CD1c-positive myeloid dendritic cell (primary cell): ENCODE measurements at regions not wholly inside any gene's neighbourhood (a gene's known extent, or its start where the extent isn't known, plus 50 kb on each side); places are given as distances from the start of the nearest gene placed in this dataset.

Experiments
- DNase-seq: peaks from one replicate; pipeline ENCODE4 v3.0.0-alpha.2; 2016; ENCODE audit errors: extremely low spot score

DNA sequence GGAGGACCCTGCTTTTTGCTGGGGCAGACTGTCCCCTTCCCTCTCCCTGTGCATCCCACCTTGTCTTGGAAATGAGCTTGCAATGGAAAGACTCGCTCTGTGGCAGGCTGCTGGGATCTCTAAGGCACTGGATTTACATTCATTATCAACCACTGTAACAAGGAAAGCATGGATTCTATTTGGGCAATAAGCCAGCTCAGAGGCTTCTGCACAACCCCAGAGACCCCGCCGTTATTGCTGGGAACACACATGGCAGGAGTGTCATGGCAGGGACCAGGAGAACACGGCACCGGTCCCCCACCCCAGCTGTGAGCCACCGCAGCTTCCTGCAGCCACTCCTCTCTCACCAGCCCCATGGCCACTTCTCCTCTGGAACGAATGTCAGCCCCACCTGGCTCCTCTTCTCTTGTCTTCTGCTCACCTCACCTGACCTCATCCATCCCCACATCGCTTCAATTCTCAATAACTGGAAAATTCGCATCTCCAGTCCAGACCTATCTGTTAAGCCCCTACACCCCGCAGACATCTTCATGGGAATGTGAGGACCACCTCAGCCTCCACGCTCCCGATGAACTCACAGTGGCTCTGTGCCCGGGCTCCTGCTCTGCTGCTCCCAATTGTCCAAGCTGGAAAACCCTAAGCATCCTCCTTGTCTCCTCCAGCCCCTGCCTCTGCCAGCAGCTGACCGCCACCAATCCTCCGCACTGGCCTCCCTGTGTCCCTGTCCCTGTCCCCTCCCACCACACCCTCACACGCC is 181.5 kb downstream of the USP12 start:
- DNase-seq = no peak

DNA sequence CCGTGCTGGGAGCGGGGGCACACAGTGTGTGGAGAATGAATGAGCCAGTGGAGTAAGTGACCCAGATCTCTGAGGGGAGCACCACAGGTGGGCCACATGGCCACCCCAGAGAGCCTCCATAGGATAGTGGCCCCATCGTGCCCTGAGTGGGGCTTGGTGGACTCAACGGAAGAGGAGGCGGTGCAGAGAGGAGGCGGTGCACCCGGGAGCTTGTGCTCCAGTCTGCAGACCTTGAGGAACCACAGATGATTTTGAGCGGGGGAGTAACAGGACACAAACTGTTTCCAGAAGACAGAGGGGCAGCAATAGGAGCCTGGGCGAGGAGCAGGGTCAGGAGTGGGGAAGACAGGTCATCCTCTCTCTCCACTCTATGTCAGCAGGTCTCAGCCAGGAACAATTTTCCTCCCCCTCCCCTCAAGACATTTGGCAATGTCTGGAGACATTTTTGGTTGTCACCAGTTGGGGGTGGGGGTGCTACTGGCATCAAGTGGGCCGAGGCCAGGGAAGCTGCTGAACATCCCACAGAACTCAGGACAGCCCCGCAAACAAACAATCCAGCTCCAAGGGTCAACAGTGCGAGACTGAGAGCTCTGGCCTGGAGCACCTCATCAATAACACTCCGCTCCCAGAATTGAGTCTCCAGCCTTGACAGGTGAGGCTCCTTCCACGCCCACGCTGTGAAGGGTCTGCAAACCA is 182.2 kb downstream of the USP12 start:
- DNase-seq = no peak

DNA sequence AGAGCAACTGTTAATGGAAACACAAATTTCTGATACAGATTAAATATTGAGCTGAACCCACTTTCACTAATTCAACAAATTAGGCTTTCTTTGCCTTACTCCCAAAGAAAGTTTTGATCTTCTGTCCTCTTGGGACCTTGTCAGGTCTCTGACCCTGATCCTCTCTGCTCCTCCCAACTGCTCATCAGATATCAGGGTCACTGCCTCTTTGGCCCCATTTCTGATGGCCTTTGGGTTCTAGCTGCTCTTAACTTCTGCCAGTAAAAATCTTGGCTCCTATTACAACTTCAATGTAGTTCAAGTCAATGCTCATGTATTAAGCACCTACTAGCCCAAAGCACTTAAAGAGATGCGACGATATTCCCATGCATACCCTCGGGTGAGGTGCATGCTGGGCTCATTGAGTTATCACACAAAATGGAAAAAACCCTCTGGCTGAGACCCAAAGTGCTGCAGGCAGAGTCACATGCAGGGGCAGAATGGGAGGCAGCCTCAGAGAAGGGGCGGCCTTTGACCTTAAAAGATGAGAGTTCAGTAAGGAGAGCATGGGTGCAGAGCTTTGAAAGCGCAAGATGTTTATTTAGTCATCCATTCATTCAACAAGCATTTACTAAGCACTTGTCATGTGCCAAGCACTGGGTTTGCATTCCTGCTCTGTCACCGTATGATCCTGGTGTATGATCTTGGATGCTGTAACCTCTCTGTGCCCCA is 183.4 kb downstream of the USP12 start:
- DNase-seq = no peak

DNA sequence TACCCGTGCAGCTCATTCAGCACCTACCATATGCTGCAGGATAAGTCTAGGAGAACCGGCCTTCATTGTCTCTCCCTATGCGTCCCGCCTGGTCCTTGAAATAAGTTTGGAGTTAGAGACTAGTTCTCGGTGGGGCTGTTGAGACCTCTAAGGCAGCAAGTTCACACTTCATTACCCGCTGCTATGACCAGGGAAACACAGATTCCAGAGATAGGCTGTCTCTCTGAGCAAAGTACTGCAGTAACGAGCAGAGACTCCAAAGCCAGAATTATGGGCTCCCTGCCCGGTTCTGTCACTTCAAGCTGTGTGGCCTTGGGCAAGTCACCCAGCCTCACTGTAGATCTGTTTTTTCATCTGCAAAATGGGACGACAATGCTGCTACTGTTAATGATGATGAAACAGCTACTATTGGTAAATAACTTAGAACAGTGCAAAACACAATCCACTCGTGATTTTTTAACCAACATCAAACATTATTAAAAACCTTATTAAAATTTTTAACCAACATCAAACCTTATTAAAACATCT is 184.1 kb downstream of the USP12 start:
- DNase-seq = no peak

DNA sequence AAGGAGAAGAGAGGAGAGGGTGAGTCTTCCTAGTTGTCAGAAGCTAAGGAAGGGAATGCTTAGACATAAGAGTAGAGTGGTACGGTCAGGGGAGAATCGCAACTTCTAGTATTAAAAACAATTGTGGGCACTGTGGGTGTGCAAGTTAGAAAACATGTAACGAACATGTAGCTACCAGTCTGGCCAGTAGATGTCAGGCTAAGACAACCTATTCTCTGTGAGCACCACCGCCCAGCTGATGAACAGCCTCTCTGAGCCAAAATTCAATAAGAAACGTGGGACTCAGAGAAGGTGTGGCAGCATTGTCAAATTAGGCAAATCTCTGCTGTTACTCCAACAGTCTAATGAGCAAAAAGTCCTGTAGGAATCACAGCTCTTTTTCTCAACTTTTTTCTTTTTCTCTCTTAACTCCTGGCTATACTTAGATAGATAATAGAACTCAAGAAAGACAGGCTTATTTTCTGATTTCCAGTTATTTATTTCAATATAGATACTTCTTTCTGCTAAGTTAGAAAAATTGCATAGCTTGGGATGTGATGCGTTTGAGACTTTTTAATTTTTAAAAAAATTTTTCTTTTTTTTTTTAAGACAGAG is 186.2 kb downstream of the USP12 start:
- DNase-seq = peak; percentile 86

DNA sequence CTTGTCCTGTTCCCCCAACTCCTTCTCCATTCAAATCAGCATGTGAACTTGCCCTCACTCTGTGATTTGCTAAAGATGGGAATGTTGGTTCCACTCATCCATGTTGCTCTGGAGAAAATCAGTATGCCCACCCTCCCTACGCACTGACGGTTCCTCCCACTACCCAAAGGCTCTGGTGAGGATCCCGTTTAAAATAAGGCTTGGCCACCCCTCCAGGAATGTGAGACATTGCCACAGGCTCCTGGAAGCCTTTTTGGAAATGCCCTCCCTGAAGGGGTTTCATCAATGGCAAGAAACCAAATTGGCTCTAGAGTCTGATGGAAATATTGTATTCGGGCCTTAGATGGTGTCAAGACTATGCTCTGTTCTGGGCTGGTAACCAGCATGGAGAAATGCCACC is 187.3 kb downstream of the USP12 start:
- DNase-seq = no peak

DNA sequence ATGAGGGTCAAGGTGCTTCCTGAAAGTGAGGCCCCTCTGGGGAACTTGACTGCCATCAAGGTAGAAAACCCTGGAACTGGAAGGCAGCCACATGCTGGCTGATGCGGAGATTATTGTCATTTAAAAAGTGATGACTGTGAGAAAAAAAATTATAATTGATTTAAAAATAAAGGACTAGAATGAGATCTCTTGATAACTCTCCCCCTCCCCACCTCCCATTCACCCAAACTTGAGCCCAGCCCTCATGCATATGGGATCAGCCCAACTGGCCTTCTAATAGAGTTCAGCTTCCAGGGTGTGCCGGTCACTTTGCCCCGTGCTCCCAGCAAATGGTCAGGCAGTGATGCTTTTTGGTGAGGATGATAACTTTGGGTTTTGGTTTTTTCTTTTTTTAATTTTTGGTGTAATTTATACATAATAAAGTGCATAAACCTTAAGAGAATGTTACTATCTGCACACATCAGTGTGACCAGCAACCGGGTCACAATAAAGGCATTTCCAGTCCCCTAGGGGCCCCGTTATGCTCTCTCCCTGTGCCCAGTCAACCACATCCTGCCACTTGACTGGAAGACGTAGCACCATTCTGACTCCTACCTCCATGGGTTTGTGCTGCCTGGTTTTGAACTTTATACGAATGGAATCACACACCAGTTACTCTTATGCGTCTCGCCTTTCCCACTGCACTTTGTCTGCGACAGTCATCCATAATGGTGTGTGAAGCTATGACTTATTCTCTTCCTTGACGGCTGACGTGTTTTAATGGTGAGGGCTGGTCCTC is 187.9 kb downstream of the USP12 start:
- no peak for DNase-seq

DNA sequence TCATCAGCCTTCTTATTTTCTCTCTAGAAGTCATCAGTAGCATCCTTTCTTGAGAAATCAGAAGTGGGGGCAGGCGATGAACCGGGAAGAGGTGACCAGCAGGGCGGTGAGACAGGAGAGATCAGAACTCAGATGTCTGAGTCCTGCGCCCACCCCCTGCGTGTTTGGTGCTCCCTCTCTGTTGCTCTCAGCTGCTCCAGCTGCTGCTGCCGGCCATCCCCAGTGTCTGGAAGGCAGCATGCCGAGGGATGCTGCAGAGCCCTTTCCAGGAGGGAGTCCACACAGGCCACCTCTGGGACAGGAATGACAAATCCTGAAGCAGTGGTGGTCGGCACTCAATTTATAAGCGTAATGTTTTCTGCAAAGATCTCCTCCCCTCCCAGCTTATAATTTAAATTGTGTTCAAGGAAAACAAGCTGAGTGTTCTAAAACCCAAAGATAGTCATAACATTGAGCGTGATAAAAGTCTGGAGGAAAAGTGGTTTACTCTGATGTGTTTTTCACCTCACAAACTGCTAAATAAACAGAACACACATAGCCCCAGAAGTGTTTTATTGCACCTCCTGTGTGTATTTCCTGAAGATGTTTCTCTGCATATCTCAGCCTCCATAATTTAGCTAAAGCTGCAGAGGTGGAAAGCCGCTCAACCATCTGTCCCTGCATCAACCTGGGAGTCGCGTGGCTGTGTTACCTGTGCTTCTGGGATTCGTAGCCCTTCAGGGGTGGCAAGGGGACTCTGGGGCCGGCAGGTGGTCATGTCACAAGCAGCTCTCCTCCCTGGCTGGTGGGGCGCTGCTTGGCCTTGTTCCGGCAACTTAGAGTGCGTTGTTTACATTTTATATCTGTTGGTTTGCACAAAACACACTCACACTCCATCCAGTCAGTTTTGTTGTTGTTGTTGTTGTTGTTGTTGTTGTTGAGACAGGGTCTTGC is 191.2 kb downstream of the USP12 start:
- DNase-seq = no peak

DNA sequence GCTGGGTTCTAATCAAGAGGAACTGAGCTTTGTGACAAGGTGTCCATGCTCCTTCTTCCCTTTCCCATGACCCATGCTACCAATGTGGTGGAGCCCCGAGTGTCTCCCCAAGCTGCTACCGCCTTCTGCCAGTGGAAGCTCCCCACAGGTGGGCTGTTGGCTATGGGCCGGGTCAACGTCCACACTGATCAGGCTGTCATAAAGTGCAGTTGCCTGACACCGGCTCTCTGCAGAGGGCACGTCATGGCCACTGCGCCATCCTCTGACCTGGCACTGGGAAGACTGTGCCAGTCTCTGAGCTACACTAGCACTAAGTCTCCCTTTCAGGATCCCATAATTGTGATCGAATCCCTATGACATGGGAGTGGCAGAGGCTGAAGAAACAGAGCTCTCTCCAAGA is 192.3 kb downstream of the USP12 start:
- DNase-seq = no peak

DNA sequence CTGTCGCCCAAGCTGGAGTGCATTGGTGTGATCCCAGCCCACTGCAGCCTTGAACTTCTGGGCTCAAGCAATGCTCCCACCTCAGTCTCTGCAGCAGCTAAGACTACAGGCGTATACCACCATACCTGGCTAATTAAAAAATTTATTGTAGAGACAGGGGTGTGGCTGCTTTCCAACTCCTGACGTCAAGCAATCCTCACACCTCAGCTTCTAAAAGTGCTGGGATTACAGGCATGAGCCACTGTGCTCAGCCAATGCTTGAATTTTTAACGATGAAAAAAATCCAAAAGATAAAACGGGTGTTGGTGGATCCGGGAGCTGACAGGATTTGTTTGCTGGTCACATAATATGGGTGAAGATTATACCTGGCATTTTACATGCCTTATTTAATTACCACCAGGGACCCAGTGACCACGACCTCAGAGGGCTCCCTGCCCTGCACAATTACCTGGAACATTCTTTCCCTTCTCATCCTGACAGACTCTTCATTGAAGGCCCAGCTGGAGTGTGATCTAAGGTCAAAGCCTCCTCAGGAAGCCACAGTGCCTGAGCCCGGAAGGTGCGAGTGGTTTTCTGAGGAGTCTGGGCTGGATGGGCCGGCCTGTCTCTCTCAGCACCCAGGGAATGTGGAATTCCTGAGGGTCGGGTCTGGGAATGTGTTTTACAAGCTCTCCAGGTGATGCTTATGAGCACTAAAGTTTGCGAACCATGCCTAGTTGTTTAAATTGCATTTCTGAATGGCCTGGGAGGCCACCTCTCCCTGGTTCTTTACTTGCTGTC is 193.3 kb downstream of the USP12 start:
- DNase-seq = no peak

DNA sequence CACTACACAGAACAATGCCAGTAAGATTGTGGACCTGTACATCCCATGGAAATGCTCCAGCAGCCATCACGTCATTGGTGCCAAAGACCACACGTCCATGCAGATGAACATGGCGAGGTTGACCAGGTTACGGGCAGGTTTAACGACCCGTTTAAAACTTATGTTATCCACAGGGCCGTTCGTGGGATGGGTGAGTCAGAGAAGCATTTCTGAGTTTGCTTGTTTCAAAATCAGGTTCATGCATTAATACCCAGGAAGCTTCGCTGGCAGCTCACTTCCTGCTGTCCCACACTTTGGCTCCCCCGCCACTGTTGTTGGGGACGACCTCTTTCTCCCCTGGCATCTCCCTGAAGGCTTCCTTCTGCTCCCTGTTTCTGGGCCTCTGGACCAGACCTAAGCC is 194.1 kb downstream of the USP12 start:
- DNase-seq = peak; percentile 38

DNA sequence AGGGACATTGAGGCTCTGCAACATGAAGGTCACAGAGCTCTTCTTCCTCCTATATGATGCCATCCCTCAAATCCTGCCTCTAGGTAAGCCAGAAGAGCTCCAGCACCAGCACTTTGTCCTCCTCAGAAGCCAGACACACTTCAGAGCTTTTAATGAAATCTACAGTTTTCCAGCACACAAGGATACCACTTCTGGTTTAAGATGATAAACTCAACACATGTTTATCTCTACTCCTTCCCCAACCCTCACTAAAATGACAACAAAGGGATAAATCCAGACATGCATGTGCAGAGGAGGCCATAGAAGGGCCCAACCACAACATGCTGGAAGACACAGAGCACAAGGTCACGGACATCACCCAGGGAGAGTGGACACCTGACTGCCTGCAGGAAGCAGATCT is 195.3 kb downstream of the USP12 start:
- DNase-seq = no peak

DNA sequence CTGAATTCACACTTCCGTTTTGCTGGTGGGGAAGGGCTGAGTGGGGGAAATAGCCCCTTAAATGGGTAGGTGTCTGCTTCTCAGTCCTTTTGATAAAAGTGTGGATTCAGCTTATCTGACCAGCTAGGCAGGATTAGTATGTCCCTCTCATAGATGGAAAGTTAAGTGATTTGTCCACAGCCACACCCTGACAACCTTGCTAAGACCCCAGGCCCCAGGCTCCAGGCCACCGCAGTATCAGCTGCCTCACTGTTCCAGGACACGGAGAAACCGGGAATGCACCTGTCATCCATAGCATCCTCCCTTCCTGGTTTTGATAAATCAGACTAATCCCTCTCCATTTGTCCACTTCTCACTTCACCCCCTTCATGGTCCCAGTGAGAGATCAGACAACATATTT is 197.7 kb downstream of the USP12 start:
- no peak for DNase-seq

DNA sequence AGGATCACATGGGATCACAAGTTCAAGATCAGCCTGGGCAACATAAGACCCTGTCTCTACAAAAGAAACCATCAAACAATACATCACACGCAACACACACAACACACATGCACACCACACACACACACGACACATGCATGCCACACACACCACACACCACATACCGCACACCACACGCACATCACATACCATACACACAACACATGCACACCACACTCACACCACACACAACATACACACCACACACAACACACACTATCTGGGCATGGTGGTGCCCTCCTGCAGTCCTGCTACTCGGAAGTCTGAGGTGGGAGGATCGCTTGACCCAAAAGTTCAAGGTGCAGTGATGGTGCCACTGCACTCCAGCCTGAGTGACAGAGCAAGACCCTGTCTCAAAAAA is 198.3 kb downstream of the USP12 start:
- DNase-seq = no peak

DNA sequence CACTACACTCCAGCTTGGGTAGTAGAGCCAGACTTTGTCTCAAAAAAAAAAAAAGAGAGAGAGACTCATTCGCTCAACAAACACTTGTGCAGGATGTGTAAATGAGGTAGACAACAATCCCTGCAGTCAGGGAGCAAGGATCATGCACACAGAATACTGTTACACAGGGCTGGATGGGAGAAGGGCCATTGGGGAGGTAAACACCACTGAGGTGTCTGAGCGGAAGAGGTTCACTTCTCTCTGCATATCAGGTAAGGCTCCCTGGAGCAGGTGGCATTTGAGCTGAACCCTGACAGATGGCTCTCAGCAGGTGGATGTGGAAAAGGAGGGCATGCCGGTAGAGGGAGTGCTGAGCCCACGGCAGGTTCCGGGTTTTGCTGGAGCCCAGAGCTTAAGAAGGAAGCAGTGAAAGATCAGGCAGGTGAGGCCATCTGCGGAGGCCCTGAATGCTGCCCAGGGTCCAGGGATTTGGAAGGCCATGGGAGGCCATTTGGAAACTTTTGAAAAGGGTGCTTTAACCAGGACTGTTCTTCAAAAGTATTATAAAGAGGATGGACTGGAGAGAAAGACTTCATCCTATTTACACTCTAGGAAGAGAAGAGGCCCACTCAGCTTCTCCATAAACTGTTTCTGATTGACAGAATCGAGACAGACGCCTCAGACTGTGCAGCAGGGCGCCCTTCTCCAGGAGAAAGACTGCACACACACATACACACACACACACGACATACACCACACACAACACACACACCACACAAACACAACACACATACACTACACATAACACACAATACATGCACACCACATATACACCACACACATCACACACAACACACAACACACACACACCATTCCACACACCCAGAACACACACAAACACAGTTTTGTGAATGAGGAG is 199.4 kb downstream of the USP12 start:
- DNase-seq = peak; percentile 5

DNA sequence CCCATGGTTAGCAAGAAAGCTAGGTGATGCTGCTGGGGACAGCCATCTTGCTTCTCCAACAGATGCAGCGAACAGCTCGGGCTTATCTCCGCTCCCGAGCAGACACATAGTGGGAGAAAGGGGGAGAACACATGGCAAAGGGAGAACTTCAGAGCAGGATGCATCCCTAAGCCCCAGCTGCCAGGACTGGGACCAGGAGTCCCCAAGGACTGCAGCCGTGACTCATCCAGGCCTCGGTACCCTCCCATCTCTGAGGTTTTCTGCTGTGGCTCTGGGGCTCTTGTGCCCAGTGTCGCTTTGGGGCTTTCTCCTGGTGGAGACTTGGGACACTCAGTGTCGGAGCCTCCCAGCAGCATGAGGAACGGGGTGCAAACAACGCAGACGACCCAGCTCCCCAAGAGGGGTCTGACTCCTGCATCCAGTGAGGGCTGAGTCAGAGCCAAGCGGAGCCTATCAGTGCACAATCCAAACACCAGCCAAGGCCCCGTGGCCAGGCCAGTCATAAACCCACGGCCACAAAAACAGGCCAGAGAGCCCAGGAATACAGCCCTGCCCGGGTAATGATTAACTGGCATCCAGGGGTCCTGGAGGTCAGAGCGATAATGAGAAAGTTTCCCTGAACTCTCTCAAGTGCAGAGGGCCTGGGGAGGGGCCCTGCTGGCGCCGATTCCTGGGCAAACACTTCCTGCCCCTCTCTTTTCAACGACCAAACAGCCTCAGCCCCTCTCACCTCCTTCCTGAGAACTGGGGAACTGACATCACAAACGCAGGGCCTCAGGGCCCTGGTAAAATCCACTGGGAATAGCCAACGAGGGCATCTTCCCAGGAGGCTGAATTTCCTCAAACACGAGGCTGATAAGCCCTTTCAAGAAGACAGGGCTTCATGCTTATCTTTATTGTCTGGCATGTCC is 202.9 kb downstream of the USP12 start:
- DNase-seq = no peak
